ENCODE measurements at regions not wholly inside any gene's neighbourhood (a gene's known extent, or its start where the extent isn't known, plus 50 kb on each side); places are given as distances from the start of the nearest gene placed in this dataset.

DNA sequence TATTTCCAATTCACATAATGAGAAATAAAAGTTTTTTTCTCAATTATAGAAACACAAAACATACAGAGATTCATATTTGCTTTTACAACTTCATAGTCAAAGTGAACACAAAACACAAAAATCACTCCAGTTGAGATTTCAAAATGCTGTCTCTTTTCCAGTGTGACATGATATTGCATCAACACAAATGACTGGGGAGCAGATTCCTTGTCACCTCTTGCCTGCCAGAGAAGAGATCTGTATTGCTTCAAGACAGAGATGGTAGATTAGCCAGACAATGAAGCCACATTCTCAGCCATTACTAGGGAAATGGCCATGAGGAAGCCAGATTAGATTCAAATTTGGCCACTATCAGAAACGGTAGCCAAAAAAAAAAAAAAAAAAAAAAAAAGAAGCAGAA is 2313.1 kb upstream of the AGA start:
- no peak for DNase-seq

DNA sequence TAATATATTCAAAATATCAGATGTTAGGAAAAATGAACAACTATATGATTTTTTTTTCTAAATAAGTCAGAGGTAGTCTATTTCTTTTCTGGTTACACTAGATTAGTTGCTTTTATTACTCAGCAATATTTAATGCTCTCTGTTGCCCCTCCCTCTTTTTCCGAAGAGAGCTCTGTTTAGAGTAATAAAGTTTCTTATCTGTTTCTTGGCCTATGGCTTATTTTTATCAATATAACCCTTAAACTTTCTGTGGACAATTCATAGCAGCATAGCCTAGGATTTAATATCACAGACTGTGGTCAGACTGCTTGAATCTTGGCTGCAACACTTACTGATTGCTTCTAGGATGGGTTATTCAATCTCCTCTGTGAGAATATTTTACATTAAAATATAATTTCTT is 2315.4 kb upstream of the AGA start:
- no peak for DNase-seq

DNA sequence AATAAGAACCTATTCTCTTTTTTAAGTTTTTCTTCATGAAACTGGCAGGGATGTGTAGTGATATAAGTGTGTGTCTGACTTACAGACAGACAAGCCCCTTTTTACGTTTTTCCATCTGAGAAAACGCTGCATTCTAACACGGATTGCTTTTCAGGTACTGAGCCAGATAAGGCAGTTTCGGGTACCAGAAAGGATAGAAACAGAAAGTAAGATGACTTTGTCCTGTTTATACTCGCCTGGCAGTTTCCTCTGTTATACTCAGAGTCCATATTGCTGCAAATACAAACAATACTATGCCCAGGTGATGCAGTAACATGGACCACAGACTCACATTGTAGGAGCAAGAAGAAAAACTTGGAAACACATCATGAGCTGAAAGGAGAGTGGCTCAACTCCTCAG is 2320.6 kb upstream of the AGA start:
- no peak for DNase-seq

GRCh38 chr4:179766938-179767337 is 2324.7 kb upstream of the AGA start:
- DNase-seq = no peak

DNA sequence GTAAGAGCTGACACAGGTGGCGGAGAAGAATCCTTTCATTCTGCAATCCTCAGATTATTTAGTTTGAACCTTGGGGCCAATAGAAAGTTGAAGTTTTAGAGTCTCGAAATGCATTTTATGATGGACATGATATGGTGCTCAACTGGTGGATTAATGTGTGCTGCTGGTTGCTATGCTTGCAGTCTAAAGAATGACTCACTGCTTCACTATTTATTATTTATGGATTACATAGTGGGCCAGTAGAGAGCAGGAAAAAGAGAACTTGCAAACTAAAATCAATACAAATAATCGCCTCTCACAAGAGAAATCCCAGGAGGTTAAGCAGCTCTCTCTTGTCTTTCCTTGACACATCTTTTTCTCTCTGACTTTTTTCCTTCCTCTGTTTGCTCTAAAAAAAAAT is 2326.8 kb upstream of the AGA start:
- DNase-seq = peak; percentile 19

- DNase-seq = no peak
These were observed 2355.5 kb upstream of the AGA start for GRCh38 chr4:179797738-179798137.

- no peak for DNase-seq
These were observed 2361.6 kb upstream of the AGA start for GRCh38 chr4:179803857-179804256.

GRCh38 chr4:179804440-179804839 is 2362.2 kb upstream of the AGA start:
- DNase-seq = no peak

- no peak for DNase-seq
These were observed 2375.1 kb upstream of the AGA start for GRCh38 chr4:179817317-179817716.

GRCh38 chr4:179823342-179823741 is 2381.1 kb upstream of the AGA start:
- no peak for DNase-seq

DNA sequence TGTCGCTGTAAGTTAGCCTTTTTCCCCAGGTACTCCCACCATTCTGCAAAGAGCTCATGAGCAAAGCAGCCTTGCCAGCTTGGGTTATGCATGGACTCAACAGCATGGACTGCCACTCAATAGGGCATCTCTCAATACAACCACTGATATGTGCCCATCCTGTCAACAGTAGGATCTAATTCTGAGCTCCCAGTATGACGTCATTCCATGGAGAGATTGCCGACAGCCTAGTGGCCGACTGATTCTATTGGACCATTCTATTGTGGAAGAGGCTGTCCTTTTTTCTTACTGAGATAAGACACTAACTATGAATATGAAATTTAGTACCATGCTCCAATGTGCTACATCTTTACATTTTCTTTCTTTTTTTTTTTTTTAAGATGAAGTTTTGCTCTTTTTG is 2389.0 kb upstream of the AGA start:
- DNase-seq = no peak

- DNase-seq = no peak
These were observed 2394.2 kb upstream of the AGA start for GRCh38 chr4:179836179-179837075.

DNA sequence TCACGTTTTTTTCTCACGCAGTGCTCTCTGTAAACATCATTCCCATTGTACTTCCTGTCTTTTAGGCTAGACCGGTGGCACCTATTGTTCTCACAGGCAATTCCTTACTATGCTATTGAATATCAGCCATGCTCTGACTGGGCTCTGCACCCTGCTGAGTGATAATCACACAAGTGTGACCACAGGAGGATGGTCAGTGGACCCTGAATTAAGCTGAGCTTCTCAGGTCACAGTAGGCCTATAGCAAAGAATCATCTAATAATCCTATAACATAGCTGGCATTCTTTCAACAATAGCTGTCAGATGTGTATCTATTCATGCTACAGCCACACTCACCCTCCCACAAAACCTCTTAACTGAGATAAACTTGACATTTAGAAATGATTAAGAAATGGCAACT is 2399.8 kb upstream of the TENM3 start:
- DNase-seq = peak; percentile 59

GRCh38 chr4:179855469-179855868 is 2387.7 kb upstream of the TENM3 start:
- DNase-seq = no peak

GRCh38 chr4:179858221-179858620 is 2385.0 kb upstream of the TENM3 start:
- no peak for DNase-seq

DNA sequence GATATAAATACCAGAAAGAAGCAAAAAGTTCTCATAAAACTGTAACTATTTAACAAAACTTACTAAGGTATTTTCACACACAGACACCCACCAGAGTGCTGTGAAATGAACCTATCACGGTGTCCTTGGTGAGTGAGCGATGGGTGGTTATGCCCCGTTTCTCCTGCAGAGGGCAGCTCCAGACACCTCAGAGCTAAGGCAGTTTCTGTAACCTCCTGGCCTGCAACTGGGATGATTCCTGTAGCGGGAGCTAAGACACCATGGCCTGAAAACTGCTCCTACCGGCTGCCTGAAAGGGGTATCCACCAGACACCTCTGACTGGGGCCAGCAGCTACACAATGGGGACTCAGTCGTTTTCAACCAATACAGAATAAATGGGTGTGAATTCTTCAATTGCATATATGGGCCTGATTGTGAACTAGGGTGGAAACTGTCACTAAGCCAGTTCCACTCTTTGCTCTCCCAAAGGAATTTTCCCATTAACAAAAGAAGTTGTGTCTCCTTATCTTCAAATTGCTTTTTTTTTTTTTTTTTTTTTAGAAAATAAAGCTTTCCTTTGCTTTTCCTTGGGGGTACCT is 2375.8 kb upstream of the TENM3 start:
- DNase-seq = peak; percentile 40

DNA sequence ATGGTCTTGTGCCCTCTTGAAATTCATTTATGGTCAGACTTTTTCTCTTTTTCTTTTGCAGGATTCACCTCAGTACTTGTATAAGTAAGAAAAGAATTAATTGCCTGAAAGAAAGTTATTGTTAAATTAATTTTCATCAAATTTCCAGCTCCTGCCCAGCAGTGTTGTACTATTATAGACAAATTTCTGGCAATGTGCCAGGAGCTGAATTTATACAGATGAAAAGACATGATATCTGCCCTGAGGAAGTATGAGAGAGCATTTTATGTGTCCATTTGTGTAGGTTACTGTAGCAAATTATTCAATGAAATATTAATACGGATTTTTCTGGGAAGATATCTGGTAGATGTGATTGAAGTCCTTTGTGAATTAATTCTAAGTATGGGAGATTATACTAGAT is 2371.5 kb upstream of the TENM3 start:
- DNase-seq = no peak

DNA sequence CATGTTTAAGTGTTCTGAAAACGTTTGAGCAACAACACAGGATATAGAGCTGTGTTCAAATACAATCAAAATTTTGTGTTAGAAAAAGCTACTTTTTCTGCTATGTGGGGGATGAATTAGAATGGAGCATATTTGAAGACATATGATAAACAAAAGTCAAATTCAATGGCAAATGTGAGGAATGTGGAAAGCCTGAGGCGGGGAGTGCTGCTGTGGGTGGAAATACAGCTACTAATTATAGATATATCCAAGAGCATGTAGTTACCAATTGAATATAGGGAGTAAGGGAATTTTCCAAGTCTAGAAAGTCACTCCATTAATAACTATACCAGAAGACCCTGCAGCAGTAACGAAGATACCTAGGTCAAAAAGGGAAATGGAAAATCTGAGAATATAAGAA is 2370.4 kb upstream of the TENM3 start:
- no peak for DNase-seq

DNA sequence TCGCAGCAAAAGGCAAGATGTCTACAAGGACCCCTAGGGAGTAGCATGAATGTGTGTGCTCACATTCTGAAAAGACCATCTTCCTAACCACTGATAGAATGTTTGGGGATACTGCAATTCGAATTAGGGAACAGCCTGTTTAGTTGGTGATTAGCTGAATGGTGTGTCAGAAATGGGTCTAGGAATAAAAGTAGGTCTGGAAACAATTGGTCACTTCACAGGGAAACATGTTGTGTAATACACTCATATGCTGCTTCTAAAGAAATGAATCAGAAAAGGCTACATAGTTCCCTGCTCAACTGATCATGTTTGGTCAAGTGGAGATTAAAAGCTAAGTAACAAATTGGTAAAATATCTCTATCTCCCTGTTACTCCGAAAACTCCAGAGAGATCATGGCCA is 2362.4 kb upstream of the TENM3 start:
- no peak for DNase-seq

GRCh38 chr4:179894066-179894778 is 2349.0 kb upstream of the TENM3 start:
- DNase-seq = peak; percentile 56

DNA sequence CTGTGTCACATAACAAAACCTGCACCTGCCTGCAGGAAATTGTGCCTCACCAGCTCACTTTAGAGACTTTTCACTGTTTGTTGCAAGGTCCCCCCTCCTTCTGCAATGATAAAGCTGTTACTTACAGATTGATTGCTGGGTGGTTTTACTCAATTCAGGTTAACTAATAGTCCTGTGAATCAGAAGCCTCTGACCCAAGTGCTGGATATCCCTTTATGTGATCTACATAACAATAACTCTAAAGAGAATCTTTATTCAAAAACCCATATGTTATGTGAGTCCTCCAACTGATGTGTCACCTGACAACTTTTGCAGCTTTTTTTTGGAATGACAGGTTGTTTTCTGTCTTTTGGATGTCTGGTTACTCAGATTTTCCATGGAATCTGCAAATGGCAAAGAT is 2323.6 kb upstream of the TENM3 start:
- DNase-seq = no peak

DNA sequence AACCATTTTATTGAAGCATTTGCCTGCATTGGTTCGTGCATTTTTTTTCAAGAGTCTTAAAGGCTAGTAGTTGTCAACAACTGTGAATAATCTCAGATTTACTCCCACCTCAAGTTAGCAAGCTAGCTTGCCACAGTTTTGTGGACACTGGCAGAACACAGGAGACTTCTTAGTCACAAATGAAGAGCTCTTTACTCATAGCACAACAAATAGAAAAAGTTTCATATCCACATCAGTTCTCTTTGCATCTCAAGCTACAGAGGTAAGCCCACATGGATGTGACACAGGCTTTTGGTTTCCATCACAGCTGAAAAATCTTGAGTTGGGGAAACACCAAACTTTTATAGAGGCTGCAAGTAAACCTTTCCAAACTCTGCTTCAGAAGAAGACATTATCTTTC is 2315.7 kb upstream of the TENM3 start:
- DNase-seq = no peak

DNA sequence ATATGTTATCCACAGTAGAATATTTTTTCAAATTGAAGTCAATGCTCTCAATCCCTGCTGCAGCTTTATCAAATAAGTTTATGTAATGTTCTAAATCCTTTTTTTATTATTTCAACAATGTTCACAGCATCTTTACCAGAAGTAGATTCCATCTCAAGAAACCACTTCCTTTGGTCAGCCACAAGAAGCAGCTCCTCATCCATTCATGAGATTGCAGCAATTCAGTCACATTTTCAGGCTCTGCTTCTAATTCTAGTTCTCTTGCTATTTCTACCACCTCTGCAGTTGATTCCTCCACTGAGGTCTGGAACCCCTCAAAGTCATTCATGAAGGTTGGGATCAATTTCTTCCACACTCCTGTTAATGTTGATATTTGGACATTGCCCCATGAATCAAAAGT is 2301.3 kb upstream of the TENM3 start:
- no peak for DNase-seq

GRCh38 chr4:179976777-179977176 is 2266.4 kb upstream of the TENM3 start:
- DNase-seq = no peak
